AG04449 (cell line): ENCODE measurements at regions not wholly inside any gene's neighbourhood (a gene's known extent, or its start where the extent isn't known, plus 50 kb on each side); places are given as distances from the start of the nearest gene placed in this dataset.
"Not testable (repeated sequence)": the region's sequence is repeated elsewhere in the genome, so short reads cannot be mapped to it uniquely, and the experiment has no call there.

ENCODE experiments used
- CTCF ChIA-PET: fragments of 350-600 bp; formaldehyde crosslinking; extraction: SDS; loops from one replicate; lab custom pipeline; 2021; ENCODE audit warnings: antibody characterized with exemption; lab: Yijun Ruan, JAX
- POLR2A ChIA-PET: fragments of 400-600, 350-600 bp; formaldehyde crosslinking; extraction: SDS; loops from one replicate; lab custom pipeline; 2020; ENCODE audit warnings: antibody characterized with exemption, inconsistent platforms; lab: Yijun Ruan, JAX
- DNase-seq: peaks from one replicate; pipeline ENCODE4 v3.0.0-alpha.2; 2010; ENCODE audit warnings: low read depth, low spot score
- H3K4me3 ChIP-seq: 2 replicates; pipeline ENCODE4 v1.5.1; 2011; ENCODE audit warnings: low read depth, mild to moderate bottlenecking, control low read depth, low read length
- TF ChIP-seq, protein P1 (sequence below): IDR thresholded peaks from one replicate; pipeline ENCODE4 v1.5.1; 2011; ENCODE audit warnings: mild to moderate bottlenecking, moderate library complexity, low read length, control low read depth, inconsistent platforms; ENCODE audit not compliant: insufficient read depth; ENCODE audit errors: missing control alignments

DNA sequence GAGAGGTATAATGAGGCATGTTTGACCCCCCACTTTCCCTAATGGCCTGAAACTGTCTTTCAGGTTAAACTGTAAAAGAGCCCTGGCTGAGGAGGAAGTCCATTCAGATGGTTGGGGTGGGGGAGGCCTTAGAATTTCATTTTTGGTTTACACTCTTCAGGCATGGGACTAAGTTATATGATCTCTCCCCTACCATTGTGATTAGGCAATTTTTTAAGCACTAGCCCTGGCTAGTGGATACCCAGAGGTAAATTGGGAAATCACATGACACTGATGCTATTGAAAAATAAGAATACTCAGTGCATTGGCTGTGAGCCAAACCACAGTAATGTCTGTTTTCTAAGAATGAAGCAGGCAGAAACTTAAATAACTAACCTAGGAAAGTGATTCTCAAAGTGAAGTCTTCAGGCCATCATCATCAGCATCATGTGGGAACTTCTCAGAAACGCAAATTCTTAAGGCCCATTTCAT is 149.7 kb downstream of the RRAGB start:
- TF ChIP-seq, protein P1, sequence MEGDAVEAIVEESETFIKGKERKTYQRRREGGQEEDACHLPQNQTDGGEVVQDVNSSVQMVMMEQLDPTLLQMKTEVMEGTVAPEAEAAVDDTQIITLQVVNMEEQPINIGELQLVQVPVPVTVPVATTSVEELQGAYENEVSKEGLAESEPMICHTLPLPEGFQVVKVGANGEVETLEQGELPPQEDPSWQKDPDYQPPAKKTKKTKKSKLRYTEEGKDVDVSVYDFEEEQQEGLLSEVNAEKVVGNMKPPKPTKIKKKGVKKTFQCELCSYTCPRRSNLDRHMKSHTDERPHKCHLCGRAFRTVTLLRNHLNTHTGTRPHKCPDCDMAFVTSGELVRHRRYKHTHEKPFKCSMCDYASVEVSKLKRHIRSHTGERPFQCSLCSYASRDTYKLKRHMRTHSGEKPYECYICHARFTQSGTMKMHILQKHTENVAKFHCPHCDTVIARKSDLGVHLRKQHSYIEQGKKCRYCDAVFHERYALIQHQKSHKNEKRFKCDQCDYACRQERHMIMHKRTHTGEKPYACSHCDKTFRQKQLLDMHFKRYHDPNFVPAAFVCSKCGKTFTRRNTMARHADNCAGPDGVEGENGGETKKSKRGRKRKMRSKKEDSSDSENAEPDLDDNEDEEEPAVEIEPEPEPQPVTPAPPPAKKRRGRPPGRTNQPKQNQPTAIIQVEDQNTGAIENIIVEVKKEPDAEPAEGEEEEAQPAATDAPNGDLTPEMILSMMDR = no peak
- ChIA-PET POLR2A (no interaction called here), CTCF (no interaction called here)
- H3K4me3 ChIP-seq = no peak overlapping the region
- no peak for DNase-seq

DNA sequence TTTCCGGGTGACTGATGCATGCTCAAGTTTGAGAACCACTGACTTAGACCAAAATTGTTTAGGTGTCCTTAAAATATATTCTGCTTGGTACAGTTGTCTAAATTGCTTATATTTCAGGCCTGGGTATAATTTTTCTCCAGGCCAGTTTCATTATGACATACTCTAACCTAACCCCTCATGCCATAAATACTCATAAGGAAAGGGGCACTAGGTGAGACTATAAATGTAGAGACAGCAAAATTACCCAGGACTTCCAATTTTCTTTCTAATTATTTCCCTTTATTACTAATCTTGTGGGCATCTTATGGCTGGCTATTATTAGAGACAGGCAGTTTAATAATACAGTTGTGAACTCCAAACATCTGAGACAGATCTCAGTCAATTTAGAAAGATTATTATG is 150.2 kb downstream of the RRAGB start:
- H3K4me3 ChIP-seq = no peak overlapping the region
- DNase-seq = no peak
- TF ChIP-seq, protein P1 = no peak
- ChIA-PET CTCF (no interaction called here), POLR2A (no interaction called here)

DNA sequence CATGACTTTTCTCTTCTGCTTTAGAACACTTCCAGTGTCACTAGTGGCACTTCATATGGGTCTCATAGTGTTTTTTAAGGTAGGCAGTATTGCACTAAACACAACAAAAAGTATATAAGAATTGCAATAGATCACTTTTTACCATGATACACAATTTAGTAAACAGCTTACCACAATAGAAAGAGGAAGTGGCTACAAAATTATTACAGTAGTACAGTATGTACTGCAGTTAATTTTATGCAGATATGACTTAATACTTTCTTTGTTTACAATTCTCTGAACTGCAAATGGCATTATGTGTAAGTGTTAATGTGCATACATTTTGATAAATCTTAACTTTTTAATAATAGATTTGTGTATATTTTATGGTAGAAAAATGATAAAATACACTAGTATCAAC is 157.3 kb downstream of the RRAGB start:
- CTCF ChIA-PET = no interaction called here
- POLR2A ChIA-PET = no interaction called here
- TF ChIP-seq, protein P1 = no peak
- no peak for DNase-seq
- H3K4me3 ChIP-seq = no peak overlapping the region

DNA sequence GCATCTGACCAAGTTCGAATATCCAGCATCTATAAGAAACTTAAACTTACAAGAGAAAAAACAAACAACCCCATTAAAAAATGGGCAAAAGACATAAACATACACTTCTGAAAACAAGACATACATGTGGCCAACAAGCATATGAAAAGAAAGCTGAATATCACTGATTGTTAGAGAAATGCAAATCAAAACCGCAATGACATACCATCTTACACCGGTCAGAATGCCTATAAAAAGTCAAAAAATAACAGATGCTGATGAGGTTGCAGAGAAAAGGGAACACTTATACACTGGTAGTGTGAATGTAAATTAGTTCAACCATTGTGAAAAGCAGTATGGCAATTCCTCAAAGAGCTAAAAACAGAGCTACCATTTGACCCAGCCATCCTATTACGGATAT is 166.0 kb downstream of the RRAGB start:
- DNase-seq, POLR2A ChIA-PET, CTCF ChIA-PET, H3K4me3 ChIP-seq: not testable (repeated sequence)

DNA sequence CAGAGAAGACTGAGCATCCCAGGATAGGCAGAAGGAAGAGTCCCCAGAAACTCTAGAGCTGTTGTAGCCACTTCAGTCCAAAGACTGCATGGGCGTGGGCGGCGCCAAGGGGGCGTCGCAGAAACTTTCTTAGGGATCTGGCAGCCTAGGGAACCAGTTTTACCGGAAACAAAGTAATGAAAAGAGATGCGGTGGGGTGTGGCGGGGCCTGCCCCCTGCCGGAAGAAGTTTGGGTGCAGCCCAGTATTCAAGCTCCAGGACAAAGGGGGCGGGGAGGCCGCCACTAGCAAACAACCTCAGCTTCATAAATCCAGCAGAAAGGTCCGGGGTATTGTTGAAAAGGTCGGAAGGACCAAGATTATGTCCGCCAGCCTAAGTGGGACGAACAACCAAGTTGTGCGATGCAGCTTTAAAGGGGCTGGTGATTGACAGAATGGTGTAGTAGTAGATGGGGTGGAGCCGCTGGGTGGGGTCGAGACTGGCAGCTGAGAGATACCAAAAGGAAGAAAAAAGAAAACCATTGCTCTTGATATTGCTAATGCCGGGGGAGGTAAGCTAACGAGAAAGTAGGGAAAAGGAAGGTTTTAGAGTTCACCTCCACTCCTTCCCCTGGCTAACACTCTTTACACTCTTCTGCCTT is 190.5 kb downstream of the RRAGB start:
- TF ChIP-seq, protein P1 = no peak
- ChIA-PET CTCF (interaction anchor here (0.8 to 1.0 kb wide), 2 partner anchors 9 to 819 kb away, joined by 3 read pairs; no protein-coding TSS in a partner anchor), POLR2A (no interaction called here)
- no peak for DNase-seq
- H3K4me3 ChIP-seq = peak overlapping the region; percentile 50

DNA sequence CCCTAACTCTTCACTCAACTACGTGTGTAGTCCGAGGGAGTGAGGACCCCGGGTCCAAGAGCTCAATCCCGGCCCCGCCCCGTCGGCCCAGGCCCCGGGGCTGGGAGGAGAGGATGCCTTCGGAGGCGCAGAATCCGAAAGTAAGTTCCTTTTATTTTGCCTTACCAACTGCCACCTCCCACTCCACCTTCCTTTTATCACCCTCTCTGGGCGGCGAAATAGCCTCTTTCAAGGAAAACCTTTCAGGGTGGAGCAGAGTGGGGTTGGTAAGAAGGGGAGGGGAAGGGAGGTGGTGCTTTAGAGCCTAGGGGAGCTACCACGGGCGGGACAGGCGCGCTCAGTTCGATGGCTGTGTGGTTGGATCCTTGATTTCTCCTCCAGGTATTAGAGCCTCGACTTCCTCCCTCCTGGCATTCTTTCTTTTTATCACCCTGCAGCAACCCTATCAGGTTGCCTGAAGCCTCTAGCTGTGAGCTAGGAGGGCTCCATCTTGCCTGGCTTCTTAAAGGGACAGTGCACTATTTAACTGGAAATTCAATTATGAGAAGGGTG is 191.2 kb downstream of the RRAGB start:
- TF ChIP-seq, protein P1 = no peak
- POLR2A ChIA-PET = no interaction called here
- CTCF ChIA-PET = interaction anchor here (0.8 to 1.0 kb wide), 2 partner anchors 10 to 818 kb away, joined by 3 read pairs; no protein-coding TSS in a partner anchor
- DNase-seq = no peak
- H3K4me3 ChIP-seq = peak overlapping the region; percentile 50
